ENCODE measurements at regions not wholly inside any gene's neighbourhood (a gene's known extent, or its start where the extent isn't known, plus 50 kb on each side); places are given as distances from the start of the nearest gene placed in this dataset.
"Not testable (repeated sequence)": the region's sequence is repeated elsewhere in the genome, so short reads cannot be mapped to it uniquely, and the experiment has no call there.

DNA sequence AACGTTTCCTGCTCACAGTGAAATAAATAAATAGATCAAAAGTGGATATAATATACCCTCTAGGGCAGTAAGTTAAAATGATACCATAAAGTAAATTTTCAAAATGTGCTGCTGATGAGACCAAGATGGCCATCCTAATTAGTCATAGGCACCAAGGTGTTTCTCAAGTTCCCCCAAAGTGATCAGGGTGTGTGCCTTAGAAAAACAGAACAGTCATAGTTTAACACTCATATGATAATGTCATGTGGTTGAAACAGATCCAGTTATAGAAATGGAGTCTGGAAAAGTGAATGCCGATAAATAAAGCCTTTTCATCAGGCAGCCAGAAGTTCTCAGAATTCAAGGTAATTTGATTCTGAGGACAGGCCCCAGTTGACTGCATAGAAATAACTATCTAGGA lies 161.5 kb upstream of the CDKN2B start:
- DNase-seq: no peak

DNA sequence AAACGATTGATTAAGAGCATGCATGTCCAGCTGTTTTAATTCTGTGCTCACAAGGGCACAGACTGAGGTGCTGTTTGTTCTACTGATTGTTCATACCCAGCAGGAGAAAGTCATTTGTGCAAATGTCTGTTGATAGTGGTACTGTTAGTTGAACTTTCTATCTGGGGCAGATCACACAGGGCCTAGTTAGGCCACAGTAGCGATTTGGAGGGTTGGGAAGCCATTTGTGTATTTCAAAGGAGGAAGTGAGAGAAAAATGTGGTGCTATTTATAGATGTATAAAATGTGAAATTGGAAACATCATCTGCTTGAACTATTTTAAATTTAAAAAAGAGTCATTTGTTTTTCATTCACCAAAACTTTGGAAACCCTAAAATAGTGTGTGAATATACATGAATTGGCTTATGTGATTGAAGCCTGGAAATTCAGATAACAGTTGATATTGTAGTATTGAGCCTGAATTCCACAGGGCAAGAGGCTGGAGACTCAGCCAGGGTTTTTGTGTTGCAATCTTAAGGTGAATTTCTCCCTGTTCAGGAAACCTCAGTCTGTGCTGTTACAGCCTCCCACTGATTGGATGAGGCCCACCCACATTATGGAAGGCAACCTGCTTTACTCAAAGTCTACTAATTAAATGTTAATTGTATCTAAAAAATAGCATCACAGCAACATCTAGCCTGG lies 162.0 kb upstream of the CDKN2B start:
- no peak for DNase-seq

DNA sequence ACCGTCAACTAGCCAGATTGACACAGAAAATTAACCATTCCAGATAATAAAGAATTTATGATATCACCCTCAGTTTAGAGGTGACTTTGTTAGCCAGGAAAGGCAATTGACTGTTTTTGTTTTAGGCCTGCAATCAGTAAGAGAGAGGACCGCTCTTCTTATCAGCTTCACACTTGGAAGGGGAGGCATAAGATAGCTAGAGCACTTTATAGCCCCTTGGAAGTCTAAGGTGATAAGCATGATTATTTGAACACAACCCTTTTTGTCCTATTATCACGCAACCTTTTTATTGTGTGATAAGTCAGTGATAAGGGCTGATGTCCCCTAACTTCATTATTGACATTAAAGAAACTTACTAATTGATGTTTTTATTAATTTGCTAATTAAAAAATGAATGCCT lies 162.6 kb upstream of the CDKN2B start:
- no peak for DNase-seq

DNA sequence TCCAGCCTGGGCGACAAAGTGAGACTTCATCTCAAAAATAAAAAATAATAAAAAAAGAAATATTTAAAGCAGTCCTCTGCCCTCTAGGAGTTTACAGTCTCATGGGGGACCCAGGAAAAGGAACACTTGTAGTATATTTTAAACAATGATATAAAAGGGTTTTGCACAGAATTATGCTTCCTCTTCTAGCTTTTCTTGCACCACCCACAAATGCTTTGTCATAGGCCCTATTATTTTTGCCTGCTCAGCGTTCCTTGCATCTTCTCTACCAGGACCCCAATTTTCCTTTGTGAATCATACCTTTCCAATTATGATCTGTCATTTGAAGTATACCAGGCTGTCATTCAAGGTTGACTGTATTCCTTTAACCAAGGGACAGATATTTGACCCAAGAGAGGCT lies 164.8 kb upstream of the CDKN2B start:
- DNase-seq: no peak

DNA sequence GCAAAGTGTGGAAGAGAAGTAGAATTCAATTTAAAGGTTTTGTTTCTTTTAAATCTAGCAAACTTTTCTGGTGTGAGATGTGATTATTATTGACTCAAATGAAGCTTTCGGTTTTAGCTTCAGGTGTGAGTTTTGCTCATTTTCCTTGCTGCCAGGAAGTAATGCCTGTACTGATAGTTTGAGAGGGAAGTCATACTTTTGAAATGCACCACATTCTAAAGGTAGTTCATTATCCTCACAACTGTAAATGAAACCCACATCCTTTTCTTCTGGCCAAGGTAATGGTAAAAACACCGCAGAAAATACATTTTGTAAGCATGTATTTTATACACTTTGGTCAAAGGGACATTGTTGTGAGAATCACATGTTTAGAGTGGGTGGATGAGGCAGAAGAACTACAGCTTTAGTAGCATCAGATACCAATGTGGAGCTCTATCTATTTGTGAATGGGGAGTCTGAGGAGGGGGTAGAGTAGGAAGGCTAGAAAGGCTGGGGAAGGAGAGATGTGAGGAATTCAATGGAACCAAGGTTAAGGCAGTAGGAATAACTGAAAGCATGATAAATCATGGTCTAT lies 167.0 kb upstream of the CDKN2B start:
- peak in 1 of 5 donors; percentile 61 for DNase-seq

DNA sequence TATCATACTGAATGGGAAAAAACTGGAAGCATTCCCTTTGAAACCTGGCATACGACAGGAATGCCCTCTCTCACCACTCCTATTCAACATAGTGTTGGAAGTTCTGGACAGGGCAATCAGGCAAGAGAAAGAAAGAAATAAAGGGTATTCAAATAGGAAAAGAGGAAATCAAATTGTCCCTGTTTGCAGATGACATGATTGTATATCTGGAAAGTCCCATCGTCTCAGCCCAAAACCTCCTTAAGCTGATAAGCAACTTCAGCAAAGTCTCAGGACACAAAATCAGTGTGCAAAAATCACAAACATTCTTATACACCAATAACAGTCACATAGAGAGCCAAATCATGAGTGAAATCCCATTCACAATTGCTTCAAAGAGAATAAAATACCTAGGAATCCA lies 171.9 kb upstream of the CDKN2B start:
- DNase-seq: not testable (repeated sequence)

DNA sequence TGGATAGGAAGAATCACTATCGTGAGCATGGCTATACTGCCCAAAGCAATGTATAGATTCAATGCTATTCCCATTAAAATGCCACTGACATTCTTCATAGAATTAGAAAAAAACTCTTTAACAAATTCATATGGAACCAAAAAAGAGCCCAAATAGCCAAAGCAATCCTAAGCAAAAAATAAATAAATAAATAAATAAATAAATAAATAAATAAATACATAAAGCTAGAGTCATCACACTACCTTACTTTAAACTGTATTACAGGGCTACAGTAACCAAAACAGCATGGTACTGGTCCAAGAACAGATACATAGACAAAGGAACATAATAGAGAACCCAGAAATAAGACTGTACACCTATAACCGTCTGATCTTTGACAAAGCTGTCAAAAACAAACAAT lies 180.4 kb upstream of the CDKN2B start:
- no peak for DNase-seq

DNA sequence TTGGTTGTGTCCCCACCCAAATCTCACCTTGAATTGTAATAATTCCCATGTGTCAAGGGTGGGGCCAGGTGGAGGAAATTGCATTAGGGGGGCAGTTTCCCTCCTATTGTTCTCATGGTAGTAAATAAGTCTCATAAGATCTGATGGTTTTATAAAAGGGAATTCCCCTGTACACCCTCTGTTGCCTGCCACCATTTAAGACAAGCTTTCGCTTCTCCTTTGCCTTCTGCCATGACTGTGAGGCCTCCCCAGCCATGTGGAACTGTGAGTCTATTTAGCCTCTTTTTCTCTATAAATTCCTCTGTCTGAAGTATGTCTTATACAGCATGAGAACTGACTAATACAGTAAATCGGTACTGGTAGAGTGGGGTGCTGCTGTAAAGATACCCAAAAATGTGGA lies 187.9 kb upstream of the CDKN2B start:
- DNase-seq: not testable (repeated sequence)

DNA sequence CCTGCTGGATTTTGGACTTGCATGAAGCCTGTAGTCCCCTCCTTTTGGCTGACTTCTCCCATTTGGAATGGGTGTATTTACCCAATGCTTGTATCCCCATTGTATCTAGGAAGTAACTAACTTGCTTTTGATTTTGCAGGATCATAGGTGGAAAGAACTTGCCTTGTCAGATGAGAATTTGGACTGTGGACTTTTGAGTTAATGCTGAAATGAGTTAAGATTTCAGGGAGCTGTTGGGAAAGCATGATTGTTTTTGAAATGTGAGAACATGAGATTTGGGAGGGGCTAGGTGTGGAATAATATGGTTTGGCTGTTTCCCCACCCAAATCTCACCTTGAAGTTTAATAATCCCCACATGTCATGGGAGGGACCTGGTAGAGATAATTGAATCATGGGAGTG lies 189.6 kb upstream of the CDKN2B start:
- no peak for DNase-seq

DNA sequence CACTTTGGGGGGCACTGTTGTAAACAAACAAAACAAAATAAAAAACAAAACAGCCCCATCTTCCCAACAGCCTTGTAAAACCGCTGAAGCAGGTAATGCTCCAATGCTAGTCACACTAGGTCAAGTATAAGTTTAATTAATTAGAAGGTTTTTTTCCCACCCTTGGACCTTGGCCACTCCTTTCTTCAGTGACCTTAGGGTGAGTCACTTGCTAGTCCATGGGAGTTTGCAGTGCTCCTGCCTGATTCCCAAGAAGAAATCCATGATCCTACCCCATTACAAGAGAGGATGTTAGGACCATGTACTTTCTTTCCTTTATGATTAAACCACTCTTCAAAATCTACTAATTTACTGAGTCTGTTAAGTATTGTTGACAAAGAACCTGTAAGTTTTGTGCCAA lies 192.2 kb upstream of the CDKN2B start:
- DNase-seq: no peak

DNA sequence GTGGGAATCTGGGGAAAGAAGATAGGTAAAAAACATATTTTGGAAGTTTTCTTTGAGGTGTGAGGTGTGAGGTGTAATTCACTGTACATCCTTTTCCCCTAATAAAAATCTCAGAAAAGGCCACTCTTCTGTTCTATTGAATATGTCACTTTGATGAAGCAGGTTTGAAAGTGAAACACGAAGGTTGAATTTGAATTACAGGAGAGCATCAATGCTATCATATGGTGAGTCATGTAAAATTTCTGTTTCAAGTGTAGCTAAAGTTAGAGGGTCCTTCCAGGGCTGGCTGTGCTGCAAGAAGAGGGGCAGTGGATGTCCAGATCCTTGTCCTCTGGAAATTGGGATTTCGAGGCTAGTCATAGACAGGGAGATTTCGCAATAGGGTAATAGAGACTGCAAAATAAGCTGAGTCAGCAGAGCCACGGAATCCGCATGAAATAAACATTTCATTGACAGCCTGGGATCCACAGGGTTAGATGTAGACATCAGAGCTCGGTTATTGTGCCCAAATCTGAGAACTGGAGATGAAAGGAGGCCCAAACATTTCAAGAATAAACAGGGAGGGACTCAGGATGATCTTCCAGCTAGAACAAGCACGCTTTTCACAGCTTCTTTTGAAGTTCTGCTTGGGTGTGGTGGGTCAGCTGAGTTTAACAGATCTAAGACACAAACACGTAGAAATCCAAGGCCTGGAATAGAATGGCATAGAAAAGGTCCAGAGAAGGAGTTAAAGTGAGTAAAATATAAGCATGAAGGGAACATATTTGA lies 194.4 kb upstream of the CDKN2B start:
- DNase-seq: no peak

DNA sequence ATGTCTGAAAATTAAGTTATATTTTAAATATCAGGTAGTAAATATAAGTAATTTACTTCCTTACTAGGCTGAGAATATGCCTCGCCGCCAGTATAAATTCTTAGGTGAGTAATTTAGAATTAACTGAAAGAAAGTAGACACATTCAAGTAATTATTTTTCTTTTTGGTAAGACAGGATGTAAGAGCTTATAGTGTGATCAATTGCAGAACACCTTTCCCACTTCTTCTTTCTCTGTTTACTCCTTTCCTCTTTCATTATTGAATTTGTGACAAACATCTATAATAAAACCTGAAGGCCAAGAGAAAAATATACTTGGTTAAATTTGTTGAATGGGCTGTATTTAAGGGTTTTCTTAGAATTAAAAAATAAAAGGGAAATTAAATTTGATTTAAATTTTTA lies 195.1 kb upstream of the CDKN2B start:
- DNase-seq: no peak

DNA sequence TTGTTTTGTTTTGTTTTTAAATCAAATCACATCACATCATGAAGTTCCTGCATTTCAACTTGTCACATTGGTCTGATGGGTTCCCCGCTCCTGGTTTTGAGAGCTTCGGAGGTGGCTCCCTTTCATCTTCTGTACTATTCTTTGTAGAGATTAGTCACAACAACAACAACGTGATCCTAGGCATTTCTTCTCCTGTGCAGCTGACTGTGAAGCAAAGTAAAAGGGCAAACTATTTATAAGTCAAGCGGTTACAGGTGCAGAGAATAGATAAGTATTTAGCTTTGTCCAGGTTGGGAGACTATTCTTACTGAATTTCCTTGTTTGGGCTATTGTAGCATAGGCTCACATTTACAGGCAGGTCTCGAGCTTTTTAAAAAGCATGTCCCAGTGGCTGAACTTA lies 197.7 kb upstream of the CDKN2B start:
- DNase-seq: no peak

DNA sequence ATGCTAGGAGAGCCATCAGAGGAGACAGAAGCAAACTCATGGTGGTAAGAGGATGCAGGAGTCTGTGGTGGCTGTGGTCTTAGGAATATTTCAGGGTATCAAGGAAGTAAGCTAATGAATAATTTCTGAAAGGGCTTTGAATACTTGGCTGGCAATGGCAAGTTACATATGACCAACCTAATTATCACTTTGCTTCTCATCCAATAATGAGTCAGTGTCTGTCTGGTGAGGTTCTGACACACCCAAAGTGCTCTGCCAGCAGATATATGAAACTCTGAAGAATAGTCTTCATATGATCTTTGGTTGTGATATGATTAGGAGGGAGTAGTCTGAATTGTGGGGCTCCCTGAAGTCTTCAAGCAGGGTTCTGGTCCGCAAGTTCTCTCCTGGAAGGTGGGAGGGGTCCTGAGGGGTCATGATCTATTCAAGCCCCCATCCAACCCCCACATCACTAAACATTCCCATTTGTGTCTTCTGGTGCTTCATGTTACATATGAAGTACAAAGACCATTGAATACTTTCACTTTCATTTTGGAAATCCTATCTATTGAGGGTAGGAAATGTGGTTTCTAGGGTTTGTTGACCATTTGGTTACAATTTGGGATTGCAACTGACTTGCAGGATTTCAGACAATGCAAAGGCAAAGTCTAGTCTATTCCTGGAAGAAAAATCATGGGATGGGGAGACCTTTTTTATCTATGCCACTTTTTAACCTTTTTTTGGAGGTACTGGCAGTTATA lies 199.9 kb upstream of the CDKN2B start:
- peak in 1 of 5 donors; percentile 47 for DNase-seq

DNA sequence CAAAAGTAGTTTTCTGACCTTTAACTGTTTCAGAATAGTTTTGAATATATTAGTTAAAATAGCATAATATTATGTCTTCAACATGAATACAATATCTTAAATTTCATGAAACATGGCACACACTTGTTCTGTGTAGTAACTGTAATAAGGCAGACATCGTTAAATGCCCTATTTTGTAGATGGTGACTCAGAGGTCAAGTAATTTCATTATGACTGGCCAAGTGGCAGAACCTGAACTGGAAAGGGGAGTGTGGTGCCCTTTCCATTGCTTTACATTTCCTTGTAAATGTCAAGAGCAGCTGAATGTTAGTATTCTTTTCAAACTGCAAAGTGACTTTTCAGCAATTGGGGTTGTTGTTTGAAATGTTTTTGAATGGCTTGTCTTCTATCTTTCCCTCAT lies 201.2 kb upstream of the CDKN2B start:
- DNase-seq: peak in 1 of 5 donors; percentile 23

DNA sequence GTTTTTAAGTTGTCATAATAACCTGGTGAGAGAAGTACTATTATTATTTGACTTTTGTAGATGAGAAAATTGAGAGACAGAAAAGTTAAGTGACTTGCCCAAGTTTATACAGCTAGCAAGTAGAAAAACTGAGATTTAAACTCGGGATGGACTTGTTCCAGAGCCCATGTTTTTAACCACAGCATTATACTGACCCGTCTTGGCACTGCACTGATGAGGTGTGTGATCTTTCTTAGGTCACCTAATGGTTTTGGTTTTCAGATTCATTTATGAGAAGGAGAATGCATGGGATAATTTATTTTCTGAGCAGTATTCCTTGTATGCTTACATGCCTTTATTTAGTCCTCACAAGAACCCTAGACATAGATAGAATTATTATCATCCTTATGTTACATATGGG lies 201.8 kb upstream of the CDKN2B start:
- no peak for DNase-seq

DNA sequence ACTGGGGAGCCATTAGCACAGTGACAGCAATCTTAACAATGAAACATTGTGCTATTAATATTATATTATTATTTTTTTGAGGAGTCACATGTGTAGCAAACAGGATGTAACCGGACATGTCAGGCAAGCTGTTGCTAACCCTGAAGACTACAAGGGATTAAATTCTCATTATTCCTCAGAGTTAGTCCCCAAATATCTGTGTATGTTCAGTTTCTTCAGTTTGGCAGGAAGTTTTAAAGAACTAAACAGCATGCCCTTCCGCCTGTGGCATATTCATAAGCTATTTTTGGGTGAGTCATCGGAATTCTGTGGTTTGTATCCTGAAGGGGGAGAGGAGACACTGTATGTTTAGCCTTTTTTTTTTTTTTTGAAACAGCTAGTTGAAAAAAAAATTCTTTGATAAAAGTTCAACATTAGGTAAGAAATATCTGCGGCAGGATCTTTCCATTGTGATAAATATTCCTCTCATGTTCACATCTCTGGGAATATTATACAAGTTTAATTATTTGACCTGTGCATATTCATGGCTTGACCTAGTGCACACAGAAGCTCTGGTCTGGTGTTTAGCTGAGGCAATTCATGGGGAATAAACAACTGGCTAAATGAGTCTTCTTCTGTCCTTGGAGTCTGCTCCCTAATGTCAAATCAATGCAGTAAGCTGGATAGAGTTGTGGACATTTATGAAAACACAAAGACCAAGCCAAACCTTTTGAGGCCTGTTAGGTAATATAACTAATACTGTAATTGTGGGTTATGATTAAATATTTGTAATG lies 202.7 kb upstream of the CDKN2B start:
- no peak for DNase-seq

DNA sequence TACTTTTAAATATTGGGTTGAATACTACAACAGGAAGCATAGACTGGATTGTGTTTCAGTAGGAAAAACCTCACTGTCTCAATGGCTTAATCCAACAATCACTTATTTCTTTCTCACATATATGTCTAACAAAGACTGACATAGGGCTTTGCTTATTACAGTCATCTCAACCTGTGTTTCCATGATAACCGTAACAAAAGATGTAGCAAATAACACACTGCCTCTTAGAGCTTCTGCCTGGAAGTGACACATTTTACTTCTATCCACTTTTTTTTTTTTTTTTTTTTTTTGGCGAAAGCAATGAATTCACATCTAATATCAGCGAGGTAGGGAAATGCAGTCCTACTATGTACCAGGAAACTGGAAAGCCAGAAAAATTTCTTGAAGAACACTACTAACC lies 204.9 kb upstream of the CDKN2B start:
- no peak for DNase-seq

DNA sequence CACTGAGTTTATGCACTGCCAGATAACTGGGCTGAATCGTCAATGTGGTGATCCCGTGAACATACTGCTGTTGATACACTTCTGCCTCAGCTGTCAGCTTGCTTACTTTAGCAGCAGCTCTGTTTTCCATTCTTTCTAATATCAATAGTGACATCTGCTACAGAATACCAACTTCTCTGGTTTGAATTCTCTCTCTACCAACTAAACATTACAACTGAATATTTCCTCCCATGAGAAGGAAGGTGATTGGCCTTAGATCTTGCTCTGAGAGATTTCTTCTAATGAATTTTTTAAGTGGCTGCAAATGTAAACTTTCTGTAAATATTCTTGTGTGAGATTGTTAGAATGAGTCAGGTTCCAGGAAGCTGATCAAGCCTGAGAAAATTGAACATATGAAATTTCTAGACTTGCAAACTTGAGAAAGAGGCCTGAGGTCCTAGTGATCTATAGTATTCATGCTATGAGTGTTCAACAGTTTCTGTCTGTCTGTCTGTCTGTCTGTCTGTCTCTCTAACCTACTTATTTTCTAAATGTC lies 205.5 kb upstream of the CDKN2B start:
- DNase-seq: peak in 1 of 5 donors; percentile 21

DNA sequence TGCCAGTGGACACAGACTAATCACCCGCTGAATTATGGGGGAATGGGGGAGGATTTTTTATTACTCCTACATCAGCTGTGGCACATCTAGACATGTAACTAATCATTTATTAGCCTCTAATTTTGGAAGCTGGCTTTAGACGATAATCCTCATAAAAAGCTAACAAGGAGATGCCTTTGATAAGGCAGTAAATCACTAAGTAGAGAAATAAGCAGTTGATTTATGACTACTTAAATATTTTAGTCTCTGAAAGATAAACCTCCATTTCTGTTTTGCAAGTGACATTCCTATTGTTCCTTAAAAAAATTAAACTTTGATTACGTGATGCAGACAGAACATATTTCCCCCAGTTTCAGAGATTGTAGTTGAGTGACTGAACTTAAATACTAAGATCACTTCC lies 206.4 kb upstream of the CDKN2B start:
- DNase-seq: no peak

DNA sequence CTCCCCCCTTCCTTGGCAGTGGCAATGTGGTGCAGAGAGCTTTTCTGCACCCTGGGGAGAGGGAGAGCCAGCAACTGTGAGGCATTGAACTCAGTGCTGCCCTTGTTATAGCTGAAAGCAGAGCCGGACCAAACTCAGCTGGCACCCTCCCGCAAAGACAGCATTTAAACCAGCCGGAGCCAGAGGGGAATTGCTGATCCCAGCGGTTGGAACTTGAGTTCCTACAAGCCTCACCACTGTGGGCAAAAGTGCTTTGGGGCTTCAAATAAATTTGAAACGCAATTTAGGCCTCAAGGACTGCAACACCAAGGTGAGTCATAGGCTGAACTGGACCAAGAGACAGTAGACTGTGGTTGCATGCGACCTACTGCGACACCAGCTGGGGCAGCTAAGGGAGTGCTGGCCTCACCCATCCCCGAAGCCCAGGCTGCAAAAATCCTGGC lies 207.6 kb upstream of the CDKN2B start:
- DNase-seq: no peak

DNA sequence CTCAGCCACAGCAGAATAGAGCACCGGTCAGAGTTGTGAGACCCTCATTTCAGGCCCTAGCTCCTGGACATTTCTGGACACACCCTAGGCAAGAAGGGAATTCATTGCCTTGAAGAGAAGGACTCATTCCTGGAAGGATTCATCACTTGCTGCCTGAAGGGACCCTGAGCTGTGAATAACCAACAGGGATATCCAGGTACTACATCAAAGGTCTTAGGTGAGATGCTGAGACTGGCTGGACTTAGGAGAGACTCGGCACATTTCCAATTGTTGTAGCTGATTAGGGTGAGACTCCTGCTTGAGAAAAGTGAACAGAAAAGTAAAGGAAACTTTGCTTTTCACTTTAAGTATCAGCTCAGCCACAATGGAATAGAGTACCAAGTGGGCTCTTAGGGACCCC lies 208.1 kb upstream of the CDKN2B start:
- DNase-seq: no peak
